PC-9 (cell line): ENCODE measurements at regions not wholly inside any gene's neighbourhood (a gene's known extent, or its start where the extent isn't known, plus 50 kb on each side); places are given as distances from the start of the nearest gene placed in this dataset.

ENCODE experiments used
- BruUV-seq: library from RNA; stranded (reverse); fragments of 400-500 nt; replicated peaks from 2 replicates; lab custom pipeline; 2021; lab: Mats Ljungman, UMichigan
- CTCF ChIA-PET: fragments of 300-600 bp; sonication (Branson Sonifier 250); formaldehyde crosslinking; loops from one replicate; lab custom pipeline; 2022; ENCODE audit warnings: antibody characterized with exemption; lab: Charles Lee
- POLR2A ChIA-PET: fragments of 300-600 bp; sonication (Branson Sonifier 250); formaldehyde crosslinking; loops from one replicate; lab custom pipeline; 2022; ENCODE audit warnings: antibody characterized with exemption; ENCODE audit not compliant: unreplicated experiment; lab: Charles Lee
- DNase-seq, 2 experiments: peaks; one replicate each; pipeline versions ENCODE4 v3.0.0 to v3.0.0-alpha.2; 2015 to 2022; ENCODE audit warnings: mixed read lengths in 1 of 2
- H2AFZ ChIP-seq: fragments of 200-600 bp; sonication (generic); 2 replicates; pipeline ENCODE4 v1.8.1; 2017; ENCODE audit warnings: antibody characterized with exemption
- H3F3A ChIP-seq: fragments of 200-600 bp; sonication (generic); 2 replicates; pipeline ENCODE4 v1.8.1; 2017; ENCODE audit warnings: antibody characterized with exemption, mild to moderate bottlenecking, low read depth; ENCODE audit not compliant: insufficient read depth
- H3K27ac ChIP-seq: fragments of 200-600 bp; sonication (generic); 2 replicates; pipeline ENCODE4 v1.6.1; 2016; ENCODE audit warnings: mixed run types
- H3K27me3 ChIP-seq: fragments of 200-600 bp; sonication (generic); 2 replicates; pipeline ENCODE4 v1.6.1; 2016; ENCODE audit warnings: low read depth, mixed run types; ENCODE audit not compliant: insufficient read depth
- H3K36me3 ChIP-seq: fragments of 200-600 bp; sonication (generic); 2 replicates; pipeline ENCODE4 v1.6.1; 2016; ENCODE audit warnings: low read depth, mixed run types
- H3K4me1 ChIP-seq: fragments of 200-600 bp; sonication (generic); replicated peaks from 2 replicates; pipeline ENCODE4 v1.6.1; 2016; ENCODE audit warnings: mixed run types; ENCODE audit not compliant: insufficient read depth
- H3K4me2 ChIP-seq: fragments of 200-600 bp; sonication (generic); 2 replicates; pipeline ENCODE4 v1.6.1; 2017; ENCODE audit warnings: mixed run types
- H3K4me3 ChIP-seq: fragments of 200-600 bp; sonication (generic); 2 replicates; pipeline ENCODE4 v1.6.1; 2016; ENCODE audit warnings: mixed run types
- H3K79me2 ChIP-seq: fragments of 200-600 bp; sonication (generic); 2 replicates; pipeline ENCODE4 v1.6.1; 2017; ENCODE audit warnings: low read depth, mixed run types
- H3K9me2 ChIP-seq: fragments of 200-600 bp; sonication (generic); 2 replicates; pipeline ENCODE4 v1.8.1; 2017; ENCODE audit warnings: mild to moderate bottlenecking; ENCODE audit not compliant: insufficient read depth
- H3K9me3 ChIP-seq: fragments of 200-600 bp; sonication (generic); 2 replicates; pipeline ENCODE4 v1.8.1; 2016; ENCODE audit warnings: low read depth; ENCODE audit not compliant: insufficient read depth
- H4K20me1 ChIP-seq: fragments of 200-600 bp; sonication (generic); 2 replicates; pipeline ENCODE4 v1.8.1; 2017; ENCODE audit not compliant: insufficient read depth
- CTCF ChIP-seq: fragments of 200-600 bp; sonication (generic); conservative IDR thresholded peaks from 2 replicates; pipeline ENCODE4 v1.6.1; 2017; ENCODE audit warnings: mixed run types, antibody characterized with exemption, mild to moderate bottlenecking, moderate library complexity
- EZH2 ChIP-seq: fragments of 200-600 bp; sonication (generic); IDR thresholded peaks from 2 replicates; pipeline ENCODE4 v1.8.0; 2017; ENCODE audit warnings: antibody characterized with exemption, low read depth
- intact Hi-C: fragments of 100-400 bp; cut with micrococcal nuclease; formaldehyde crosslinking; loops from one replicate; pipeline ENCODE4 v1.10.0; 2022; ENCODE audit not compliant: unreplicated experiment

- no peaks in the 10 kb centered on the region for H3K4me1 ChIP-seq
- no peak overlapping the region for H3K4me2 ChIP-seq
- no peaks in the 10 kb centered on the region for H3F3A ChIP-seq
- intact Hi-C loops: no loop called here
- no peaks in the 10 kb centered on the region for H3K36me3 ChIP-seq
- no peak for DNase-seq
- no peak overlapping the region for H2AFZ ChIP-seq
- POLR2A ChIA-PET: no interaction called here
- no peaks in the 10 kb centered on the region for H3K9me2 ChIP-seq
- CTCF ChIA-PET: no interaction called here
- no TSS peak for BruUV-seq
- H3K27me3 ChIP-seq: peaks cover 32% of the 10 kb centered on the region
- no peak overlapping the region for H3K27ac ChIP-seq
- TF ChIP-seq EZH2 (no peak), CTCF (no peak)
- no peaks in the 10 kb centered on the region for H3K79me2 ChIP-seq
- no peaks in the 10 kb centered on the region; the same call in 1 of the 2 replicates for H4K20me1 ChIP-seq
- no peaks in the 10 kb centered on the region for H3K9me3 ChIP-seq
- no peak overlapping the region for H3K4me3 ChIP-seq
These were observed 199.7 kb upstream of the ASIC2 start for GRCh38 chr17:33492731-33493265.

GRCh38 chr17:33493566-33493965 lies 200.5 kb upstream of the ASIC2 start:
- POLR2A ChIA-PET: no interaction called here
- CTCF ChIA-PET: no interaction called here

GRCh38 chr17:33494151-33494550 lies 201.1 kb upstream of the ASIC2 start:
- peaks cover 40% of the 10 kb centered on the region for H3K27me3 ChIP-seq
- H2AFZ ChIP-seq: no peak overlapping the region
- no peaks in the 10 kb centered on the region for H3F3A ChIP-seq
- no peaks in the 10 kb centered on the region for H3K9me3 ChIP-seq
- no peaks in the 10 kb centered on the region for H3K79me2 ChIP-seq
- POLR2A ChIA-PET: no interaction called here
- H3K27ac ChIP-seq: no peak overlapping the region
- no peaks in the 10 kb centered on the region; the same call in 1 of the 2 replicates for H4K20me1 ChIP-seq
- intact Hi-C loops: no loop called here
- no peak overlapping the region for H3K4me2 ChIP-seq
- H3K9me2 ChIP-seq: no peaks in the 10 kb centered on the region
- no peak for DNase-seq
- no peaks in the 10 kb centered on the region for H3K36me3 ChIP-seq
- CTCF ChIA-PET: no interaction called here
- TF ChIP-seq CTCF (no peak), EZH2 (no peak)
- no peak overlapping the region for H3K4me3 ChIP-seq
- BruUV-seq: no TSS peak
- no peaks in the 10 kb centered on the region for H3K4me1 ChIP-seq

More at GRCh38 chr17:33493566-33493965, 200.5 kb upstream of the ASIC2 start:
- Histone ChIP-seq H3K4me2 (no peak overlapping the region), H3F3A (no peaks in the 10 kb centered on the region), H3K79me2 (no peaks in the 10 kb centered on the region), H3K36me3 (no peaks in the 10 kb centered on the region), H3K27ac (no peak overlapping the region), H3K9me2 (no peaks in the 10 kb centered on the region), H2AFZ (no peak overlapping the region), H3K9me3 (no peaks in the 10 kb centered on the region), H3K4me1 (no peaks in the 10 kb centered on the region), H3K27me3 (peaks cover 36% of the 10 kb centered on the region), H3K4me3 (no peak overlapping the region), H4K20me1 (no peaks in the 10 kb centered on the region; the same call in 1 of the 2 replicates)
- BruUV-seq: no TSS peak
- no peak for TF ChIP-seq CTCF
- DNase-seq: no peak
- intact Hi-C loops: no loop called here
